Renal cortical epithelial cell (primary cell): ENCODE measurements at regions not wholly inside any gene's neighbourhood (a gene's known extent, or its start where the extent isn't known, plus 50 kb on each side); places are given as distances from the start of the nearest gene placed in this dataset.

ENCODE experiments used
- DNase-seq: peaks from one replicate; pipeline ENCODE4 v3.0.0-alpha.2; 2011; ENCODE audit warnings: low read depth

DNA sequence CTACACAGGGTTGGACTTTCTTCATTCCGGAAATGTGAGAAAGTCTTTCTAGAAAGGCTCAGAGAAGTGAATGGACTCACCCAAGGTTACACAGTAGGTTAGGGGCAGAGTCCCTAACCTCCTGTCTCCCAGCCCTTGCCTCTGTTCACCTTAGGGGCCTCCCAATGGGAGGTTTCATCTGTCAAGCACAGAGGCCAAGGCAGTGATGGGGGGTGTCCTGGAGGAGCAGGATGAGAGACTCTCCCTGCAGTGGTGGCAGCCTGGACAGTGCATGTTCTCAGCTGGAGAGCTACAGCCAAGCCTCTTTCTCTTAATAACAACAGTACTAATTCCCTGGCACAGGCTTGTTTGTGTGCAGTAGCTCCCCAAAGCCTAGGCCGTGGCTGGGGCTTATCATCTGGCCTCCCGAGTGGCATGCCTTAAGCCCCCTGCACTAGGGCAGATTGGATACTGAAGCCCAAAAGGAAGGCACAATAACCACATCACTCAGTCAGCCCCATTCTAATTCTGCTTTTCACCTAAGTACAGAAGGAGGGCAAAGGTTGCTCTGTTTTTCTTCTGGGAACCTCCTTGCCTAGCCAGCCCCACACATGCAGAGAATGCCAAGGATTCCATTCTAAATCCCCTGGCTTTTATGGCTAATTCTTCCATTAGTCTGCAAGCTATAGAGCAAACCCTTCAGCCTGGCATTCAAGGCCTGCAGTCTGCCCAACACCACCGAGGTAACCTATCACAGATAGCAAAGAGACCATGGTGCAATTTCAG, 50.2 kb upstream of the XPA start:
- DNase-seq: peak; percentile 49

DNA sequence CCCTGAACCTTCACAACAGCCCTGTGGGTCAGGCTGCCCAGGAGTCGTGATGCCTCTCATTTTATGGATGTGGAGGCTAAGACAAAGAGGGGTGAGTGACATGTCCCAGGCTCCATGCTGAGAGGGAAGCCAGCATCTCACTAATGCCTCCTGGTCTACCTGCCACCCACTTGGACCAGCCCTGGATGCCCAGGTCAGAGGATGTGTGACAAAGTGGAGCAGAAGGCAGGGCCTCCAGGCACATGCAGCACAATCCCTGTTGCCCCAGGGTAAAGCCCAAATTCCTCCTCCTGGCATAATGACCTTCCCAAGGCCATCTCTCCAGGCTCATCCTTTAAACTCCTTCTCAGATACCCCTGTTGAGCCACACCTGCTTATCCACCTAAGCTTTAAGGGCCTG, 51.4 kb upstream of the XPA start:
- DNase-seq: no peak

DNA sequence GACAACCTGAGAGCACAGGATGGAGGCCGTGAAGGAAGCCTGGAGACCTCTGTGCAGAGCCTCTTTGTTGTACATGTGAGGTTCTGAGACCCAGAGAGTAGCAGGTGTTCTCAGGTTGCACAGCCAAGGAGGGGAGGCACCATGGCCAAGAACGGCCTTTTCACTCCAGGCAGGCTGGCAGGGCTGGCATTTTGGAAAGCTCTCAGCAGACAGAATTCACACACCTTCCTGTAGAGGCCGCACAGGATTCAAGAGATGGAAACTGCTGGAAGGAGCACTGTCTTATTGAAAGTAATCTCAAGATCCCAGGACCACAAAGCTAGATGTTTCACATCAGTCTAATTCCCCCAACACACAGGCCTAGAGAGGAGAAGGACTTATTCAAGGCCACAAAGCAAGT, 52.8 kb upstream of the XPA start:
- no peak for DNase-seq

DNA sequence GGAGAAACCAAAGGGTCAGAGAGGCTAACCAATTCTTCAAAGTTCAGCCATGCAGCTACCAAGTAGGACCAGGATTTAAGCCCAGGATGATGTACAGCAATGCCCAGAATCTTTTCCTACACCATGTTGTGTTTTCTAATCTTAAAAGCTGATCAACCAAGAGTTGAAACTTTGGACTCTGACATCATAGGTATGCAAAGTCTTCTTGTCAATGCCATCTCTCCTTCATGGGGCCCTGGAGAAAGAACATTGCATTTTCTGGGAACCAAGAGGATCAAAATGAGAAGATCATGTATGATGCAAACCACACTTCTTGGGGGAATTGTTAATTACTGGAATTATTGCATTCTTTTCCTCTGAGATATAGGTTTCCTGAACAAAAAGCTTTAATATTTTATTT, 54.4 kb upstream of the XPA start:
- DNase-seq: no peak

DNA sequence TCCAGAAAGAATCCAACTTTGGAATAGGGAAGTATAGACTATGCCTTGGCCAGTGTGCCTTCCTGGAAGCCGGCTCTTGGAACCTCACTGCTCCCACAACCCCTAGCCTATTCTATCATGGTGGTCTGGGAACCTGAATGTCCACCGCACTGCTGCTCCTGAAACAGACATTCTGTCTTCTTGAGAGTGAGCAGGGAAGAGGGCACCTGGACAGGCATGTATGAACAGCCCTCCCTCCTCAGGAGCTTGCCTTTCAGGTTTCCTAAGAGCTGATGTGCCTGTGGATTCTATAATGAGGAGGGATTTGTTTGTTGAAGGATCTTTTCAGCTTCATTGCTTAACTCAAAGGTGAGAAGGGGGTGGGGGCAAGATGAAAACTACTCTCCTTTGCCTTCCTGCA, 55.1 kb upstream of the XPA start:
- DNase-seq: no peak

DNA sequence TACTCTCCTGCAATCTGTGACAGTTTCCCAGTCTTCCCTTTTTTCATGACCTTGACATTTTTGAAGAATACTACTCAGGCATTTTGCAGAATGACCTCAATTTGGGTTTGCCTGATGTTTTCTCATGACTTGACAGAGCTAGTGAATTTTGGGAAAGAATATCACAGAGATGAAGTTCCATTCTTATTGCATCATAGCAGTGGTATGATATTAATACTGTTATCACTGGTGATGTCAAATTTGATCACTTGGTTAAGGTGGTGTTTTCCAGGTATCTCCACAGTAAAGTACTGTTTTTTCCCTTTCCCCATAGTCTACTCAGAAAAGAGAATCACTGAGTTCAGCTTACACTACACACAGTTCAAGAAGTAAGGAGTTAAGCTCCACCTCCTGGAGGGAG, 56.2 kb upstream of the XPA start:
- DNase-seq: no peak

DNA sequence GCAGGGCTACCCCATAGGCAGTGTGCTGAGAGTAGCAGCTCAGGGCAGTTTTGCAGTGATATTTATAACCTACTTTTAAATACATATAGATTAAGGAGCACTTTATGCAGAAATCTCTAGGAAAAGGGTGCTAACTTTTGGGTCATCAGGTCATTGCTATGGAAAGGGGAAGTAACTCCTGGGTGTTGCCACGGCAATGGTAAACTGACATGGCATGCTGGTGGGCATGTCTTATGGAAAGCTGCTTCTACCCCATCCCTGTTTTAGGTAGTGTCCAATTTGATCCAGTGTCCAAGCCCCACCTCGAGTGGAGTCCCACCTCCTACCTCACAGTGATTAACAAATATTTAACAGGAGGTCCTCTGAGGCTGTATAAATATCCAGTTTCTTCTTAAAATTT, 56.8 kb upstream of the XPA start:
- DNase-seq: no peak

DNA sequence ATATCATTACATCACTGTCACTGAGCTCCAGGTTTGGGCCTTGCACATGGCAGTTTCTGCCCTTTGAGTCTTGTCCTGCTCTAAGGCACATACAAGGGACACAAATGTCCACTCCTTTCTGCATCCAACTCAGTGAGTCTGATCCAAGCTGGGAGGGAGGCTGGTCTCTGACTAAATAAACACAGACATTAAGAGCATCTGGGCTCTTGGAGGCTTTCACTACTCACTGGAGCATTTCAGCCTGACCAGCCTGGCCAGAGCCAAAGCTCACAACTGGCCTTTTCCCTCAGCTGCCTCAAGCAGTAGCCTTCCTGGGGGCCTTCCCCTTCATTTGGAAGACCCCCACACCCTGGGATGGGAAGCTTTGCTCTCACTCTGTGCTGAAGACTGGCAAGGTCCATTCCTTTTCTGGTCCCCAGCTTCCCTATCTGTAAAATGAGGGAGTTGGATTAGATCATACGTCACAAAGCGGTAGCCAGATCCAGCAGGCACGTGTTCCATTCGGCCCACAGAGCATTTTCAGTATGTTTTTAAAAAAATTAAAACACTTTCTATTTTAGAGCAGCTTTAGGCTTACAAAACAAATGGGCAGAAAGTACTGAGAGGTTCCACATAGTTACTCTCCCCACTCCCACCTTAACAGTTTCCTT, 58.6 kb upstream of the XPA start:
- DNase-seq: no peak

DNA sequence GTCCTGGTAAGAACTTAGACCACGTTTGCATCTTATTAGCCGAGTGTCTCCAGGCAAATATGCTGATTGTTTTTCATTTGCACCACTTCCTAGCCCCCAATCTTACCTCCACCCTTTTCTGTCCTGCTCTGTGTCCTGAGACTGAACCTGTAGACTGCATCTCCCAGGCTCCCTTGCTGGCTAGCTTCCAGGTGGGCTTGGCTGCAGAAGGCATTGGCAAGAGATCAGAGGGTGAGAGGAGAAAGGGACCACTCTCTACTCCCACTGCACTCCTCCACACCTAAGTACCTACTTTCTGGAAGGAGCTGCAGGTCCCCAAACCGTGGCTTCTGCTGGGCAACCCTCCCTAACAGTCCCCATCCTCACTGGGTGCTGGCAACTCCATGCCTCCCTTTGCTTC, 59.9 kb upstream of the XPA start:
- no peak for DNase-seq

DNA sequence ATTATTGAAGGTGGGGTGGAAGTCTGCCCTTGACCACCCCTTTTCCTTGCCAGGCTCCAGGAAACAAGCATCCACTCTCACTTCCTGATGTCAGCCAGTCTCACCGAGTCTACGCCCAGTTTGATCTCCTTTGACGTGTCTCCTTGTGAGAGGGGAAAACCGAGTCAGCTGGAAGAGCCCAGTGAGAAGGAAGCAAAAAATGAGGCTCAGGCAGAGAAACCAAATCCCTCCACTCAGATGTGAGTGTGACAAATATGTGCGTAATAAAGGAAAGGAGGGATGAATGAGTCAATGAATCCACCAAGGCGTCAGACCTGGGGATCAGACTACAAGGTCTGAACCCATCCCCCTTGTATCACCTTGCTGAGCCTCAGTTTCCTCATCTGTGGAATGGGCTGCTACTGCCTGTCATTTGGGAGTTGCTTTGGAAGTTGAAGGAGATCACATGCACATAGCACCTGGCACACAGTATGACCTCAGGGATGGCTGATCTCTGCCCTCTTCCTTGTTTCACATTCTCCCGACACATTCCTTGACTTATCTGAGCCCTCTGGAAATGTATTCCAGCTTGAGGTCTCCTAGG, 61.3 kb upstream of the XPA start:
- no peak for DNase-seq

DNA sequence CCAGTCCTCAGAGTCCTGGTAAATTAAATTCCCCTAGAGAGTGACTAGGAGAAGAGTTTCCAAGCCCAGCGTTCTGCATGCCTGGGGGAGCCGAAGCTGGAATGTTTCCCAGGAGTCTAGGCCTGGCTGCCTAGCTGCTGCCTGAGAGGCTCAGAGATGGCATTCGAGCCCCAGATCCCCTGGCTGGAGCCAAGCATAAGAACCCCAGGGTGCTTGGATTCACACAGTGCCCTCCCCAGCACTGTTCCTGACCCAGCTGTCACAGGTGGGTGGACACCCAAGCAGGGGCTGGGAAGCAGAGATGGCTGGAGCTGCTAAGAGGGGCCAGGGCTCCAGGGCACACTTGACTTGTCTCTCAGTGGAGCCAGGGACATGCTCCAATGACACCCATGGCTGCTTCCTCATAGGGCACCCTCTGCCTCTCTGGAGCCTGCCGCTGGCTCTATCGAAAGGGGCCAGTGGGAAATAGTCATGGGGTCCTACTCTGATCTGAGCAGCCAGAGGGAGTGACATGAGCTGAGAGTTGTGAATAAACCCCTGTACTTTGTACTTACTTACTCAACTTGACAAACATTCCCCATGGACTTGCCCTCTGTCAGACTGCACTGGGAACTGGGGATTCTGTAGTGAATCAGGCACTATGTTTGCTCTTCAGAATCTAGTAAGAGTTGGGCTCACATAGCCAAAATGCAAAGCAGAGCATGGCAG, 62.6 kb upstream of the XPA start:
- no peak for DNase-seq

DNA sequence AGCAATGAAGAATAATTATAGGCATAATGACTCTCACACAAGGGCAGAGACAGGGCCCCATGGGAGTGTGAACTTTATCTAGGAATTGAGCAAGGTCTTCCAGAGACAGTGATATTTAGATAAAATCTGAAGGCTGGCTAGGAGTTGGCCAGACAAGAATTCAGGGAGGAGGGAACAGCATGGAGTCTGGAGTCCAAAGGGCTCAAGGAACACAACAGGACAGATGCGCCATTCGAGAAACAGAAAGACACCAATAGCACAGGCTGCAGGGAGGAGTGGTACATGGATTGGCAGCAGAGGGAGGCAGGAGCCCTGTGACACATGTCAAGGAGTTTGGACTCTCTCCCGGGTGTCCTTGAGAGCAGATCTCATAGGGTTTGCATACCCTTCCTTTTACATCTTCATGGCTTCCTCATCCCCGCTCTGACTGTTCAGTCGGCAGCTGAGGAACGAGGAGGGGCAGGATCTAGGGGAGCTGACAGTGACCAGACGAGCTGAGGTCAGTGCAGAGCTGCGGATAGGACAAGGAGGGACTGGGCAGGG, 64.0 kb upstream of the XPA start:
- no peak for DNase-seq

DNA sequence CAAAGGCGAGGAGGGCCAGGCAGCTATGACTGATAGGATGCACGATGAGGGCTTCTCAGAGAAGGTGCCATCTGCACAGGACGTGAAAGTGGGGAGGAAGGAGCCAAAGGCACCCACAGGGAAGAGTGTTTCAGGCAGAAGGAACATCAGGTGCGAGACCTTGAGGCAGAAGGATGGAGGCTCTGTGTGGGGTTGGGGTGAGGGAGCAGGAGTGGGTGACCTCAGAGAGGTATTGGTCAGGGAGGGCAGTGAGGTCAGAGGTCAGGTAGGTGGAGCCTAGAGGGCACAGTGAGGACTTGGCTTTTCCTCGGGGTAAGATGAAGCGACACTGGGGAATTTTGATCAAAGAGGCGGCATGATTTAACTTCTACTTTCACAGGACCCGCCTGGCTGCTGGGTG, 64.7 kb upstream of the XPA start:
- no peak for DNase-seq

DNA sequence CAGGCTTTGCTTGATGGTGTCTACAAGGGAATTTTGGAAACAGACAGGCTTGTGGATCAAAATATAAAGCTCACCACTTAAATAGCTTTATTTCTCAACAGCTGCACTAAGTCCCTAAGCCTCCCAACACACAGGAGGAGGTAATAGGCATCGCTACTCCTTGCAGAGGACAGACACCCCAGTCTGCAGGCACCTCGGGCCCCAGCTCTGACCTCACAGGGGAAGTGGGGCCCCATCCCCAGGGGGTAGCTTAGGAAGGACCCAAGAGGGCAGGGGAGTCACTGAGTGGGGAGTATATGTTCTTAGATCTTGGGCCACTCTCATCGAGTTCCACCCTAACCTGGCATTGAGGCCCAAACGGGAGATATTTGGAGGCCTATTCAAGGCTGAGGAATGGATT, 66.7 kb upstream of the XPA start:
- DNase-seq: no peak

DNA sequence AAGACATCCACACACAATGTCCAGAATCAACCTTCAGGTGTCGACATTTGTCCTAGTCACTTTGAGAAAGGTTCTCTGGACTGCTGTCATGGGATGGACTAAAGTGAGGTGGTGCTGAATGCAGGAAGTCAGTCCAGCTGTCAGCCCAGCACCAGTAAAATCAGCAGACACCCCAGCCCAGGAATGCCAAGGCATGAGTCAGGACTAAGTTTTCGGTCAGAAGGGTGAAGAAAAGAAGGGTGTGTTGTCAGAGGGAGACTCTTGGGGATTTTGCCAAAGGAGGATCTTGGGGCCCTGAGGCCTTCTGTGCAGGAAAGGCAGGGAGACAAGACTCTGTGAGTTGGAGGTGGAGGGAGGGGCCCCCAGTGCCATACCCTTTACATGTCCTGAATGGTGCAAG, 69.0 kb upstream of the XPA start:
- no peak for DNase-seq

DNA sequence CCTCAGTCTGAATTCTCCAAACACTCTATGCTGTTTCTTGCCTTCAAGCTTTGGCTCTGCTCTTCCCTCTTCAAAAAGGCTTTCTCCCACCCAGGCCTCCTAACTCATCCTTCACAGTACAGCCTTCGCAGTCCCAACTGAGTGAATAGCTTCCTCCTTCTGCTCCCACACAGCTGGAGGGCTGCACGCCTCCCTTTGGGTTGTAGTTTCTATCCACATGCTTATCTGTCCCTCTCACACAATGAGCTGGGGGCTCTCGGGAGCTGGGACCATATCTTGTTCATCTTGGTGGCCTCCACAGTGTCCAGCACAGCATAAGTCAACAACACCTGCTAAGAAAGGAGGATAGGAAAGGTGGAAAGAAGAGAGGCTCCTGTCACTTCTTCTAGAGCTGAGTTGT, 69.5 kb upstream of the XPA start:
- no peak for DNase-seq

DNA sequence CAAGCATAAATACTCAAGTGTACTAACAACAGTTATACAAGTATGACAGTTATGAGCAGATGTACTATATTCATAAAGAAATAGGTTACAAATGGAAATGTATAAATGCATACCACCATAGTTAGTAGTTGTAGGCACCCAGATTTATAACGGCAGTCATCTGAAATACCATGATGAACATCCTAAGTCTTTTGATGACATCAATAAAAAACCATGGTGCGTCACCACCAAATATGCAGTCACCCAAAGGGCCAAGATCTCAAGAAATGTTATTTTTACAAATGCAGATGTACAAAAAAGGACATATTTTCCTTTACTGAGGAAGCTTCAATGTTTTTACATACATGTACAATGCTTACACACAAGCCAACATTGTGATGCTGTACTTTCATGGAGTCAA, 70.8 kb upstream of the XPA start:
- no peak for DNase-seq

DNA sequence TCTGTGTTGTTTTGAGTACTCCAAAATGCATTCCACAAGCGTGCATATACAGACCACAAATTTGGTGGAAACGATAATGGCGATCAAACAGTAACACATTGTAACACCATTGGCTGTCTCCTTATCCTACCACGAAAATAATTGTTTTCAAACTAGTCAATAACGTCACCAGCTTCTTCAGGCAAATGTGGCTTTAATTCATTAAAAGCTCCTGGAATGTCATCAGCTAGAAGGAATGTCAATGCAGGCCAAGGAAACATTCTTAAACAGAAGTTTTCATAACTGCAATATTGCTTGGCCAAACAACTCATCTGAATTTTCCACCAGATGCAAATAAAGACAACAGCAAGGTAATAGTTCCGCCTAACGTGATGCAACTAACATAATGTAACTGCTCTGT, 71.6 kb upstream of the XPA start:
- no peak for DNase-seq

DNA sequence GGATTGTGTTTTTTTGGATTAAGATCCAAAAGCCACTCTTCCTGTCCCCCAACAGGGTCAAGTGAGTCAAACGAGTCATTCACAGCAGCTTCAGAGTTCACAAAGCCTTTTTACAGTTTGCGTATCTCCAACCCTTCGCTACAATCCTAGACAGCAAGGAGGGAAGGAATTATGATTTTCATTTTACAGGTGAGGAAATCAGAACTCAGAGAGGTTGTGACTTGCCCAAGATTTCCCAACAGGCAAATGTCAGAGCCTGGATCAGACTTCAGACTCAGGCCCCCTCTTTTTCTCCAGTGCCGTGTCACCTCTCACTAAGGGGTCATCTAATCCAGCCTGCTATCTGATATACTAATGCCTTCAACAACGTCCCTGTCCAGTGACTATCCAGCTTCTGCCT, 72.1 kb upstream of the XPA start:
- DNase-seq: no peak

DNA sequence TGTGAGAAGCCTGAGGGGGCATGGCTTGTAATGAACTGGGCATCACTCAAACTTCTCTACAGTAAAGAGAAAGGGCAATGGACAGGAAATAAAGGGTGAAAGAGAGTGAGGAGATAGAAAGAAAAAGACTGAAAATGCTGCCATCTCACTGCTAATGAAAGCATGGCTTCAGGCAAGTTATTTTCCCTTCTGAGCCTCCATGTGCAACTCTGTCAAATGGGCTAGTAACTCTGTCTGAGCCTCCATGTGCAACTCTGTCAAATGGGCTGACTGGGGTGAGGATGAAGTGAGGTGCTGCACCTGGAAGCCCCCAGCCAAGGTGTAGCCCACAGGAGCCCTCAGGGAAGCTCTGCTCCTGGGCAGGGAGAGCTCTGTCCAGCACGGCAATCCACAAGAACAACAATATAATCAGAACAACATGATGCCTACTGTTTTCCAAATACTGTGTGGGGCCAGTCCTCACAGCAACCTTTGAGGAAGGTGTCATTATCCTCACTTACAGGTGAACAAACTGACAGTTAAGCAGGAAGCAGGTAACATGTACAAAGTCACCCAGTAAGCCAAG, 73.8 kb upstream of the XPA start:
- DNase-seq: no peak

DNA sequence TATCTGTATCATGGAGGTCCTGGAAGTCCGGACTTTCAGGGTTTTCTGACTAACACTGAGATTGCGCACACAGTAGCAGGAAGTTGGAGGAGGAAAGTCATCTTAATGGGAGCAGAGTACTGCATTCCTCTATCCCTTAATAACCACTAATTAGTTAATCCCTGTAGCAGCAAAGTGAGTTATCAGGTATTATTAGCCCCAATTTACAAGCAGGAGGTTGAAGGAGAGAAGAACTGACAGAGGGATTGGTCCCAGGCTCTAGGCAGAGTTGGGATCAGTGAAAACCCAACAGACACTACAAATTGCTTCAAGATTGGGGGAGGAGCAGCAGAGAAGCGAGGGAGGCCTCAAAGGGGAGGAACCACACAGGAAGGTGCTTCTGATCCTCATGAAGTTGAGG, 74.5 kb upstream of the XPA start:
- no peak for DNase-seq

DNA sequence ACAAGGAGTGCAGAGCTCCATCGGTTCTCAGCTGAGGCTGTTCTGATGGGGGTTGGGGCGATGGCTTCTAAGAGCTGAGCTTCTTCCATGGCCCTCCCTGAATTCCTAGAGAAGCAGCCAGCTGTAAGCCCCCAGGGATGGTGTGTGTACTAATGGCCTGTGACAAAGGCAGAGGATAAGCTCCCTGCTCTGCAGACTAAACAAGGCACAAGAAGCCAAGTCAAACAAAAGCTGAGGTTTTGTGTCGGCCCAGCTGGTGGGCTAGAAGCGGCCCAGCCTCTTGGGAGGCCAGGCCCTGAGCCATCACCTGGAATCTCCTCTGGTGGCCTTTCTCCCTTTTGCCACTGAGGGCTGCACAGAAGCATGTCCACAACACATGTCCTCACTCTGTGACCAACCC, 75.0 kb upstream of the XPA start:
- no peak for DNase-seq
